ENCODE measurements at regions not wholly inside any gene's neighbourhood (a gene's known extent, or its start where the extent isn't known, plus 50 kb on each side); places are given as distances from the start of the nearest gene placed in this dataset.

DNA sequence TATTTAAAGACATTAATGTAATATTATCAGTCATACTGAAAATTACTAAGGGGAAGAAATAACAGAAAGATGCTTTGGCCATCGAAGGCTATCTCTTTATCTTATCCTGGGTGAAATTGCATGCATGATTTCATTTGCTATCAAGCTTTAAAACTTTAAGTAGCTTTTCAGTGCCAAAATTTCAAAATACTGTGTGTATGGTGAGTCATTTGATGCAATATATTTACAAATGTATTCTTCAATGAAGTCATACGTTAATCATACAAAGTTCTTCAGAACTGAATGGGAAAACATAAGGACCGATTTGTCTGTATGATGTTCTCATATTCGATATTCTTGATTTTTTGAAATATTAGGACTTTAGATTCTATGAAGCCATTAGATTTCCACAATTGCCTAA, 1295.8 kb upstream of the AGA start:
- 87% methylated on average over 4 of the region's 4 CpGs for WGBS, 2 donors
- H3K4me3 ChIP-seq (ENCODE audit: low read depth, poor library complexity, severe bottlenecking), result no peak overlapping the region
- TF ChIP-seq CTCF (IDR thresholded peaks at IDR 0.05) (no peak), POLR2A (IDR thresholded peaks at IDR 0.05) (no peak)
- intact Hi-C loops (cut with DNase I; ENCODE audit: low total_unique reads), result no loop called here
- no peak for DNase-seq (ENCODE audit: low spot score in 2 of 2)

GRCh38 chr4:178745203-178745602, 1303.0 kb upstream of the AGA start:
- no peak for DNase-seq (ENCODE audit: low spot score in 2 of 2)
- TF ChIP-seq CTCF (IDR thresholded peaks at IDR 0.05), result no peak
- TF ChIP-seq POLR2A (IDR thresholded peaks at IDR 0.05), result no peak
- H3K4me3 ChIP-seq (ENCODE audit: low read depth, poor library complexity, severe bottlenecking), result no peak overlapping the region
- WGBS, 2 donors, result 88 to 94% methylated on average over 1 of the region's 1 CpG
- intact Hi-C loops (cut with DNase I; ENCODE audit: low total_unique reads), result no loop called here

DNA sequence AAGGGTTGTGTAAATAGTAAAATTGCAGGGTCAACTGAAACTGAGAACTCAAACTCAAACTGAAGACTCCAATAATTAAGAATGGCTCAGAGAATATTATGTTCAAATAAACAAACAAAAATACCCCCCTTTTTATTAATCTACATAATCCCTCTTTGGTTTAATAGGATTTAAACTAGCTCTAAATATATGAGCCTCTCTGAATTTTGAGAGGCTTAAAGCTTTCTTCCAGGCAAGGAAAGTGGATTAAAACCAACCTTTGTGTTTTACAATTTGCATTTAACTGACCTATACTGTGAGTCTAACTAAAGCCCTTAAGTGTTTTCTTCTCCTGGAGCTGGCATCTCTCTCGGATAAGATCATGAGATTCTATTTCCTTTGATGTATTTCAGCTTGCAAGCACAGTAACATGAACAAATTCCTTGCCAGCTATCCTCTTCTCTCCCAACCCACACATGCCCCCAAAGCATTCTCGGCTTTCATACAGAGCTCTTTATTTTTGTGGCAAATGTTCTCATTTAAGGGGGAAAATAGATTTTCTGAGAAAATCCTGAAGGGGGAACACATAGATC, 1310.8 kb upstream of the AGA start:
- intact Hi-C loops (cut with DNase I; ENCODE audit: low total_unique reads), result no loop called here

DNA sequence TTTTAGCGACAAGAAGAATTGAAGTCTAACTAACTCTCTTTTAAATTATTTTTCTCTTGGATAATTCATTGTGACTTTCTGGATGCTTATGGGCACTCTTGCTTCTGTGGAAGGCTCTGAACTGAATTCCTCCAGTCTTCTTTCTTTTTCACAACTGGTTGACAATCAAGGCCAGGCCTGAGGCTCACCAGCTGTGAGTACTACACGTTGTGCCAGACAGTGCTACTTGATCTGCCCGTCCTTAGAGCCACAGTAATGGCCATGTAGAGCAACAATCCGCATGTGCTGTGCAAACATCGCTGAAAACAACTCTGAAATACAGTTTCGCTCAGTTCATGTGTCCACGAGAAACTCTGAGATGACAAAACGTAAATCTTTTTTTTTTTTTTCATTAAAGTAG, 1336.3 kb upstream of the AGA start:
- TF ChIP-seq POLR2A (IDR thresholded peaks at IDR 0.05) (no peak), CTCF (IDR thresholded peaks at IDR 0.05) (no peak)
- whole genome bisulfite sequencing, 2 donors, result 79% methylated on average over 8 of the region's 8 CpGs
- intact Hi-C loops (cut with DNase I; ENCODE audit: low total_unique reads), result no loop called here
- H3K4me3 ChIP-seq (ENCODE audit: low read depth, poor library complexity, severe bottlenecking), result no peak overlapping the region
- DNase-seq (ENCODE audit: low spot score in 2 of 2), result no peak

More for the DNA sequence above, 1310.8 kb upstream of the AGA start:
- no peak for DNase-seq (ENCODE audit: low spot score in 2 of 2)
- no peak overlapping the region for H3K4me3 ChIP-seq (ENCODE audit: low read depth, poor library complexity, severe bottlenecking)
- TF ChIP-seq CTCF (IDR thresholded peaks at IDR 0.05) (no peak), POLR2A (IDR thresholded peaks at IDR 0.05) (no peak)
- WGBS, 2 donors, result 9 to 12% methylated on average over 2 of the region's 2 CpGs

DNA sequence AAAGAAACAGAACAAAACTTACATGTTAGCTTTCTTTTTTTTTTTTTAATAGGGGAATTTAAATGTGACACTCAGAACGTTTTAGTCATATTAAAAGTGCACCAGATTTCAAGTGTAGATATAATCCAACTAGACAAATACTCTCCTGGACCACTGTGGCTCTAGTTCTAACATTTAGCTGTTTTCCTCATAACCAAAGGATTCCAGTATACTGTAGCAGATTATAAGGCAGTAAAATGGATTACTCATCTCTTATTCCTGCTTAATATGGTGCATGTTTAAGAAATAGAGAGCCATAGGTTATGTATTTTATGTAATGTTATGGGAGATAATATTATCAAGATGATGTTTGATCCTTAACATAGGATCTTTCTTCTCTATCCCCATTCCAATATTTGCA, 1339.5 kb upstream of the AGA start:
- TF ChIP-seq POLR2A (IDR thresholded peaks at IDR 0.05), result no peak
- no peak for TF ChIP-seq CTCF (IDR thresholded peaks at IDR 0.05)
- H3K4me3 ChIP-seq (ENCODE audit: low read depth, poor library complexity, severe bottlenecking), result no peak overlapping the region
- DNase-seq (ENCODE audit: low spot score in 2 of 2), result no peak
- intact Hi-C loops (cut with DNase I; ENCODE audit: low total_unique reads), result no loop called here
- WGBS, 2 donors, result 2 to 10% methylated on average over 1 of the region's 1 CpG

- no peak overlapping the region for H3K4me3 ChIP-seq (ENCODE audit: low read depth, poor library complexity, severe bottlenecking)
- no peak for DNase-seq (ENCODE audit: low spot score in 2 of 2)
- intact Hi-C loops (cut with DNase I; ENCODE audit: low total_unique reads), result no loop called here
- TF ChIP-seq CTCF (IDR thresholded peaks at IDR 0.05), result no peak
- TF ChIP-seq POLR2A (IDR thresholded peaks at IDR 0.05), result no peak
- 33 to 43% methylated on average over 3 of the region's 3 CpGs for WGBS, 2 donors
Measured at GRCh38 chr4:178784491-178784890, 1342.3 kb upstream of the AGA start.
